Ovary (tissue), 7 donors: ENCODE measurements at regions not wholly inside any gene's neighbourhood (a gene's known extent, or its start where the extent isn't known, plus 50 kb on each side); places are given as distances from the start of the nearest gene placed in this dataset.

Experiments
- DNase-seq, 5 donors: peaks; one replicate each; pipeline ENCODE4 v3.0.0-alpha.2; 2019 to 2020
- H3K27ac ChIP-seq, 2 donors: fragments of 200-600 bp; one replicate each; pipeline versions ENCODE4 v1.5.1 to v1.8.0; 2019 to 2022
- H3K27me3 ChIP-seq: fragments of 200-600 bp; one replicate; pipeline ENCODE4 v1.8.0; 2022
- H3K36me3 ChIP-seq: fragments of 200-600 bp; sonication (generic); one replicate; pipeline ENCODE4 v1.5.1; 2019
- H3K4me1 ChIP-seq: one replicate; pipeline ENCODE4 v1.8.1; 2013; ENCODE audit warnings: mild to moderate bottlenecking, moderate library complexity; ENCODE audit not compliant: insufficient read depth
- H3K4me3 ChIP-seq: fragments of 200-600 bp; sonication (generic); one replicate; pipeline ENCODE4 v1.5.1; 2017
- H3K9me3 ChIP-seq, 2 donors: fragments of 200-600 bp in 1 of 2; sonication (generic) in 1 of 2; one replicate each; pipeline versions ENCODE4 v1.5.1 to v1.8.1; 2013 to 2019; ENCODE audit warnings: mild to moderate bottlenecking in 1 of 2, moderate library complexity in 1 of 2
- EP300 ChIP-seq: sonication (generic); formaldehyde crosslinking; IDR thresholded peaks from one replicate; pipeline ENCODE4 v1.6.1; 2017; ENCODE audit warnings: antibody characterized with exemption
- POLR2A ChIP-seq: fragments of 450-650 bp; IDR thresholded peaks from one replicate; pipeline ENCODE4 v1.6.1; 2017; ENCODE audit warnings: antibody characterized with exemption, mild to moderate bottlenecking, moderate library complexity
- WGBS, 3 donors: extraction: QIAGEN DNeasy Blood & Tissue Kit in 1 of 3; methylation state at CpG; one replicate each; pipeline versions ENCODE4 v1.1.5 to v1.1.7; 2013 to 2017; 5-methylcytosine and 5-hydroxymethylcytosine counted together
- intact Hi-C, 4 donors: fragments of 100-400 bp; cut with DNase I; formaldehyde crosslinking; loops; one replicate each; pipeline versions ENCODE4 v1.11.0 to v1.15.1; 2022 to 2023
- TF ChIP-seq, protein P1 (sequence below), 3 donors: fragments of 450-650 bp in 2 of 3; fragments of 200-600 bp in 1 of 3; IDR thresholded peaks; one replicate each; pipeline versions ENCODE4 v1.5.1 to v1.8.0; 2016 to 2022; ENCODE audit warnings: antibody characterized with exemption in 3 of 3, mild to moderate bottlenecking in 1 of 3
- donor health status: DM: no; HTN: no; CAD: no; lungs with moderate emphysema.
- donor health status: DM: no; HTN: no; CAD: no.
- donor health status: Bipolar disorder and iron deficiency.
- donor health status: DM: no; HTN: no; CAD: no.
- donor health status: DM: yes; HTN: yes; CAD: no.

DNA sequence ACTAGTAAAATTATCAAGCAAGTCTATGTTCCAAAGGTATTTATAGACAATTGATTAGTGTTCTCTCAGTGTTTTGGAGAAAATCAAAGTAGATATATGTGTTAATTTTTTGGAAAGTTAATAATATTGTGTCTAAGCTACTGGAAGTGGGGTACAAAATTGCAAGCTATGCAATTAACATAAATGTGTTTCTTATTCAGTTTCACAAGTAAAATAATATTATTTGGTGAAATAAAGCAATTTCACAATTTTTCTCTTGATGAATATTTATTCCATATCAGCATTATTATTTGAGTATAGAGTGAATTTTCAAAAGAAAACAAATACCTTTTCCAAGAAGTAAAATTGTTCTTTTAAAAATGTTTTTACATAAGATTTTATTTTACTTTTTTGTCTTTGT is 1047.7 kb downstream of the TBL1XR1 start:
- intact Hi-C loops, result no loop called here
- TF ChIP-seq, protein P1, sequence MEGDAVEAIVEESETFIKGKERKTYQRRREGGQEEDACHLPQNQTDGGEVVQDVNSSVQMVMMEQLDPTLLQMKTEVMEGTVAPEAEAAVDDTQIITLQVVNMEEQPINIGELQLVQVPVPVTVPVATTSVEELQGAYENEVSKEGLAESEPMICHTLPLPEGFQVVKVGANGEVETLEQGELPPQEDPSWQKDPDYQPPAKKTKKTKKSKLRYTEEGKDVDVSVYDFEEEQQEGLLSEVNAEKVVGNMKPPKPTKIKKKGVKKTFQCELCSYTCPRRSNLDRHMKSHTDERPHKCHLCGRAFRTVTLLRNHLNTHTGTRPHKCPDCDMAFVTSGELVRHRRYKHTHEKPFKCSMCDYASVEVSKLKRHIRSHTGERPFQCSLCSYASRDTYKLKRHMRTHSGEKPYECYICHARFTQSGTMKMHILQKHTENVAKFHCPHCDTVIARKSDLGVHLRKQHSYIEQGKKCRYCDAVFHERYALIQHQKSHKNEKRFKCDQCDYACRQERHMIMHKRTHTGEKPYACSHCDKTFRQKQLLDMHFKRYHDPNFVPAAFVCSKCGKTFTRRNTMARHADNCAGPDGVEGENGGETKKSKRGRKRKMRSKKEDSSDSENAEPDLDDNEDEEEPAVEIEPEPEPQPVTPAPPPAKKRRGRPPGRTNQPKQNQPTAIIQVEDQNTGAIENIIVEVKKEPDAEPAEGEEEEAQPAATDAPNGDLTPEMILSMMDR (IDR thresholded peaks at IDR 0.05), result no peak
- no peak for TF ChIP-seq POLR2A
- TF ChIP-seq EP300, result no peak
- Histone ChIP-seq H3K36me3 (no peaks in the 10 kb centered on the region), H3K4me1 (no peaks in the 10 kb centered on the region), H3K9me3 (no peaks in the 10 kb centered on the region), H3K27ac (no peak overlapping the region), H3K4me3 (no peak overlapping the region), H3K27me3 (no peaks in the 10 kb centered on the region)
- DNase-seq, result no peak

DNA sequence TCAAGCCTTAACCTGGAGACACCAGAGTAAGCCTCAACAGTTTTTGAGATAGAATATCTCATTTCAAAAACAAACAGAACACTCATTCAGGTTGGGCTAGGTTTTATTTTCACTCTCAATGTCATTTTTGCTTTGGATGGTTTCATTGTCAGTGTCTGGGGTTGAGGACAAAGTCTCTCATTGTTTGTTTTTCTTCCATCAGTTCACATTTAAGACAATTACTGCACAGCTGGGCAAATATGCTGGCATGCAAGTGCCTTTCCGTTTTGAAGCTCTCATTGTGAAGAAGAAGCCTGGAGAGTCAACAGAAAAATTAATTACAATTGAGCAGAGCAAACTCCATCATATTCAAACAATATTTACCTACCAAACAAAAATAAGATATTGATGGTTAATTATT is 1050.0 kb downstream of the TBL1XR1 start:
- 76 to 86% (median 81%) methylated on average over 1 of the region's 1 CpG for WGBS, 3 donors
- Histone ChIP-seq H3K27ac (no peak overlapping the region), H3K27me3 (no peaks in the 10 kb centered on the region), H3K4me1 (no peaks in the 10 kb centered on the region), H3K4me3 (no peak overlapping the region), H3K36me3 (no peaks in the 10 kb centered on the region), H3K9me3 (no peaks in the 10 kb centered on the region)
- intact Hi-C loops, result no loop called here
- no peak for DNase-seq
- TF ChIP-seq, protein P1 (IDR thresholded peaks at IDR 0.05), result no peak
- TF ChIP-seq EP300 (no peak), POLR2A (no peak)

DNA sequence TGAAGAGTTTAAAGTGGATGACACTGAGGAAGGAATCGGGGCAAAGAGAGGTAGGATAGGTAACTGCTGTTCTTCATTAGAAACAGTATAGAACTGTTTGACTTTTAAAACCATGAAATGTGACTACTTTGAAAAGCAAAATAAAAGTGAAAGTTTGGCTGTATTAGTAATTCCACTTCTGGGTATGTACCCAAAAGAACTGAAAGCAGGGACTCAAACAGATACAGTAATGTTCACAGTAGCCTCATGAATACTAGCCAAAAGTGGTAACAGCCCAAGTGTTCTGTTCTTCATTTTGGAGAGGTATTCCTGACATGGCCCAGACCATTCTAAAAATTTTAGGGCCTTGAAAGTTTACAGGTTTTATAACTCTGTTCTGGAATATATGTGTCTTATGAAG is 1055.4 kb downstream of the TBL1XR1 start:
- 81 to 89% (median 82%) methylated on average over 1 of the region's 1 CpG for WGBS, 3 donors
- Histone ChIP-seq H3K27ac (no peak overlapping the region), H3K9me3 (no peaks in the 10 kb centered on the region), H3K4me3 (no peak overlapping the region), H3K27me3 (no peaks in the 10 kb centered on the region), H3K36me3 (no peaks in the 10 kb centered on the region), H3K4me1 (no peaks in the 10 kb centered on the region)
- intact Hi-C loops, result loop anchor here in 1 of 4 donors (5.0 kb wide), 1 partner anchor 335 kb away; no protein-coding TSS in a partner anchor
- DNase-seq, result no peak
- TF ChIP-seq POLR2A (no peak), EP300 (no peak)
- TF ChIP-seq, protein P1 (IDR thresholded peaks at IDR 0.05), result no peak

DNA sequence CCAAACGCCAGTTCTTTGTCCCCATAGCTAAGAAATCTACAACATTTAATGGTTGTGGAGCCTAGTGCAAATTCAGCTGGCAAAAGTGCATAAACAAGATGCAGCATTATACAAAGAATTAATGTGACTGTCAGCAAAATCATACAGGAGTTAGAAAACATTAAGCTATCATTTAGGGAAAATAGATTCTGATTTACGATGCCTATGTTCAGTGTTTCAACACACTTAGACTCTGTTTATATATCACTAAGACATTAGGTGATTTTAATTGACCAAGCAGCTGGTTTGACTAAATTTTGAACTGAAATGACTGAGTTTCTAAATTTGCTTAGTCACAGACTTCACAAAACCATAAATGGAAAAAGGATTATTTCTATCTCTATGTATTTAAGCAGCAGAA is 1076.8 kb downstream of the TBL1XR1 start:
- WGBS, 3 donors, result 68 to 75% (median 69%) methylated on average over 2 of the region's 2 CpGs
- no peak overlapping the region for H3K4me3 ChIP-seq
- no peaks in the 10 kb centered on the region for H3K9me3 ChIP-seq
- TF ChIP-seq POLR2A, result no peak
- TF ChIP-seq EP300, result no peak
- TF ChIP-seq, protein P1 (IDR thresholded peaks at IDR 0.05), result no peak
- H3K4me1 ChIP-seq, result no peaks in the 10 kb centered on the region
- H3K36me3 ChIP-seq, result no peaks in the 10 kb centered on the region
- no peak for DNase-seq
- no peak overlapping the region for H3K27ac ChIP-seq
- intact Hi-C loops, result no loop called here
- H3K27me3 ChIP-seq, result no peaks in the 10 kb centered on the region

DNA sequence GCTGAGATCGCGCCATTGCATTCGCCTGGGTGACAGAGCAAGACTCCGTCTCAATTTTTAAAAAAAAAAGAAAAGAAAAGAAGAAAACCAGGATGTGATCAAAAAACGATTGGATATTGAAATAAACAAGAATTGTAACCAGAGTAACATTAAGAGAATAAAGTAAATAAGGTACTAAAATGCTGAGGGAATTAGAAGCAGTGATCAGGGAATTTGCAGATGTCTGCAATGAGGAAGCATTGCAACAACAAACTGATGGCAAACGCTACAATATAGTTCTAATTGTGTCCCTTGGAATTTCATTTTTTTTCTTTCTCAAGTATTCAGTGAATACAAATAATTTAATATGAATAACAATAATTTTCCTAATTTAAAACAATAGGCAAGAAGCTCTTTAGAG is 1077.5 kb downstream of the TBL1XR1 start:
- Histone ChIP-seq H3K27ac (no peak overlapping the region), H3K27me3 (no peaks in the 10 kb centered on the region), H3K36me3 (no peaks in the 10 kb centered on the region), H3K9me3 (no peaks in the 10 kb centered on the region), H3K4me1 (no peaks in the 10 kb centered on the region), H3K4me3 (no peak overlapping the region)
- 81 to 82% (median 82%) methylated on average over 6 of the region's 6 CpGs for WGBS, 3 donors
- DNase-seq, result no peak
- TF ChIP-seq EP300 (no peak), POLR2A (no peak)
- TF ChIP-seq, protein P1 (IDR thresholded peaks at IDR 0.05), result no peak
- intact Hi-C loops, result no loop called here
